ENCODE measurements at regions not wholly inside any gene's neighbourhood (a gene's known extent, or its start where the extent isn't known, plus 50 kb on each side); places are given as distances from the start of the nearest gene placed in this dataset.

GRCh38 chr4:156251373-156252065 lies 297.9 kb upstream of the CTSO start:
- no peak for DNase-seq
- H3K4me3 ChIP-seq (ENCODE audit: low read depth, low read length), result no peak overlapping the region
- in situ Hi-C loops (cut with HindIII; ENCODE audit: low pct_ligation_motif_present, low sequenced_read_pairs), result no loop called here
- no peaks in the 10 kb centered on the region for H3K36me3 ChIP-seq (replicated peaks)
- no peak for TF ChIP-seq CTCF (IDR thresholded peaks at IDR 0.05; ENCODE audit: low read depth, low read length, missing control alignments)
- no peaks in the 10 kb centered on the region for H3K27me3 ChIP-seq (replicated peaks)
- H3K27ac ChIP-seq, result no peak overlapping the region

- Histone ChIP-seq H3K27me3 (replicated peaks) (no peaks in the 10 kb centered on the region), H3K27ac (no peak overlapping the region), H3K4me3 (ENCODE audit: low read depth, low read length) (no peak overlapping the region), H3K36me3 (replicated peaks) (no peaks in the 10 kb centered on the region)
- in situ Hi-C loops (cut with HindIII; ENCODE audit: low pct_ligation_motif_present, low sequenced_read_pairs), result no loop called here
- TF ChIP-seq CTCF (IDR thresholded peaks at IDR 0.05; ENCODE audit: low read depth, low read length, missing control alignments), result no peak
- no peak for DNase-seq
Measured at GRCh38 chr4:156248917-156249316, 295.3 kb upstream of the CTSO start.

GRCh38 chr4:156247470-156247869 lies 293.8 kb upstream of the CTSO start:
- in situ Hi-C loops (cut with HindIII; ENCODE audit: low pct_ligation_motif_present, low sequenced_read_pairs), result no loop called here
- DNase-seq, result no peak
- Histone ChIP-seq H3K36me3 (replicated peaks) (no peaks in the 10 kb centered on the region), H3K27me3 (replicated peaks) (no peaks in the 10 kb centered on the region), H3K4me3 (ENCODE audit: low read depth, low read length) (no peak overlapping the region), H3K27ac (no peak overlapping the region)
- TF ChIP-seq CTCF (IDR thresholded peaks at IDR 0.05; ENCODE audit: low read depth, low read length, missing control alignments), result no peak

- no peak overlapping the region for H3K4me3 ChIP-seq (ENCODE audit: low read depth, low read length)
- H3K27ac ChIP-seq, result no peak overlapping the region
- no peaks in the 10 kb centered on the region for H3K27me3 ChIP-seq (replicated peaks)
- no peaks in the 10 kb centered on the region for H3K36me3 ChIP-seq (replicated peaks)
- in situ Hi-C loops (cut with HindIII; ENCODE audit: low pct_ligation_motif_present, low sequenced_read_pairs), result no loop called here
- no peak for TF ChIP-seq CTCF (IDR thresholded peaks at IDR 0.05; ENCODE audit: low read depth, low read length, missing control alignments)
- DNase-seq, result no peak
Measured at GRCh38 chr4:156243015-156243414, 289.3 kb upstream of the CTSO start.

DNA sequence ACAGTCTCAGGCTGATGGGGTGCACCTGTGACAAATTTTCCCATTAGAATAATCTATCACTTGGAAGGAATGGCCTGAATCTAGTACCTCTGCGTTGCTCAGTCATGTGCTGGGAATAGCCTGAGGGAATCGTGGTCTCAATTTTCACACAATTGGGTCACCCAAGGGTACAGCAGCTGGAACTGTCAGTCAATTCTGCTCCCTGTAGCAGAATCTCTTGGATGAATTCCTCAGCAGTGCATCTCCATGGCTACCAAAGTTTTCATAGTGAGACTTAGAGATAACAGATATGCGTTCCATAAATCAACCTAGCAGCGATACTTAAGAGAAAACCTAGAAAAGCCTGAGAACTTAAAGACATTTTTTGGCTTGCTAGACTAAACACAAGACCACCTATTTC lies 288.7 kb upstream of the CTSO start:
- Histone ChIP-seq H3K27ac (no peak overlapping the region), H3K27me3 (replicated peaks) (no peaks in the 10 kb centered on the region), H3K36me3 (replicated peaks) (no peaks in the 10 kb centered on the region), H3K4me3 (ENCODE audit: low read depth, low read length) (no peak overlapping the region)
- TF ChIP-seq CTCF (IDR thresholded peaks at IDR 0.05; ENCODE audit: low read depth, low read length, missing control alignments), result no peak
- in situ Hi-C loops (cut with HindIII; ENCODE audit: low pct_ligation_motif_present, low sequenced_read_pairs), result no loop called here
- peak; percentile 35 for DNase-seq

DNA sequence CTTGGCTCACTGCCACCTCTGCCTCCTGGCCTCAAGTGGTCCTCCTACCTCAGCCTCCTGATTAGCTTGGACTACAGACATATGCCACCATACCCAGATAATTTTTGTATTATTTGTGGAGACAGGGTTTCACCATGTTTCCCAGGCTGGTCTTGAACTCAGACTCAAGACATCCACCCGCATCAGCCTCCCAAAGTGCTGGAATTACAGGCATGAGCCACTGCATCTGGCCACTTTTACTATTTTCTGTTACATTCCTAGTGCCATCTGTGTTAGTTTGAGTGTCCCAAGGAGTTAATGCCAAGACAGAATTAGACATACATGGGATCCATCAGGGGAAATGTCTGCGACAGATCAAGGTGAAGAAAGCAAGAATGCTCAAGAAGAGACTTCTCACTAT lies 288.2 kb upstream of the CTSO start:
- no peak for DNase-seq
- no peaks in the 10 kb centered on the region for H3K36me3 ChIP-seq (replicated peaks)
- TF ChIP-seq CTCF (IDR thresholded peaks at IDR 0.05; ENCODE audit: low read depth, low read length, missing control alignments), result no peak
- in situ Hi-C loops (cut with HindIII; ENCODE audit: low pct_ligation_motif_present, low sequenced_read_pairs), result no loop called here
- no peaks in the 10 kb centered on the region for H3K27me3 ChIP-seq (replicated peaks)
- no peak overlapping the region for H3K4me3 ChIP-seq (ENCODE audit: low read depth, low read length)
- no peak overlapping the region for H3K27ac ChIP-seq

Data from brain microvascular endothelial cell (primary cell).